Dendritic cell treated with granulocyte-macrophage colony-stimulating factor and Interleukin-4, amounts not matched to agents 40 ng/mL and 50 ng/mL, for 4 days (primary cell): ENCODE measurements at regions not wholly inside any gene's neighbourhood (a gene's known extent, or its start where the extent isn't known, plus 50 kb on each side); places are given as distances from the start of the nearest gene placed in this dataset.
"Not testable (repeated sequence)": the region's sequence is repeated elsewhere in the genome, so short reads cannot be mapped to it uniquely, and the experiment has no call there.

Source experiments
- H3K27ac Mint-ChIP-seq: one replicate; pipeline ENCODE4 v1.8.0; 2022; ENCODE audit warnings: mild to moderate bottlenecking, mixed read lengths
- H3K27me3 Mint-ChIP-seq: one replicate; pipeline ENCODE4 v1.8.0; 2022; ENCODE audit warnings: mild to moderate bottlenecking, mixed read lengths
- H3K36me3 Mint-ChIP-seq: one replicate; pipeline ENCODE4 v1.8.0; 2022; ENCODE audit warnings: low read depth, mixed read lengths
- H3K4me1 Mint-ChIP-seq: one replicate; pipeline ENCODE4 v1.8.0; 2022; ENCODE audit warnings: low read depth, mixed read lengths
- H3K4me3 Mint-ChIP-seq: one replicate; pipeline ENCODE4 v1.8.0; 2022; ENCODE audit warnings: mild to moderate bottlenecking, moderate library complexity, mixed read lengths
- H3K9me3 Mint-ChIP-seq: one replicate; pipeline ENCODE4 v1.8.0; 2022; ENCODE audit warnings: mixed read lengths
- intact Hi-C: fragments of 100-400 bp; cut with micrococcal nuclease; formaldehyde crosslinking; loops from one replicate; pipeline ENCODE4 v1.15.0; 2022

DNA sequence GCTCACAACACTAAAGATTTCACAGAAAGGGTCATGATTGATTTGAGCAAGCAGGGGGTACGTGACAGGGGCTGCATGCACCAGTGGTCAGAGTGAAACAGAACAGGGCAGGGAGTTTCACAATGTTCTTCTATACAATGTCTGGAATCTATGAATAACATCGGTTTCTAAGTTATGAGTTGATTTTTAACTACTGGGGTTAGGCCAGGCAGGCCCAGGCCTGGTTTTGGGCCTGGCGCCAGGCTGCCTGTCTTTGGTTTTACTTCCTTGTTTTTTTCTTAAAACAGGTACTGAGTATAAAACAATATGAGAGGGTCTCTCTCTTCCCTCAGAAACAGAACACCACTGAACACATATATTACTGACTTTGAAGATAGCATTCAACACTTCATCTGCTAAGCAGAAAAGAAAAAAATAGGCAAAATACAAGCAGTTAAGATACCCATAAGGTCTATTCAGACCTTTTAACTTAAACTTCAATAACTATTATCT, 355.0 kb upstream of the MAGEB16 start:
- H3K36me3 Mint-ChIP-seq, H3K4me1 Mint-ChIP-seq, intact Hi-C loops, H3K27me3 Mint-ChIP-seq, H3K4me3 Mint-ChIP-seq, H3K9me3 Mint-ChIP-seq, H3K27ac Mint-ChIP-seq: not testable (repeated sequence)

GRCh38 chrX:35444671-35445355, 353.3 kb upstream of the MAGEB16 start:
- H3K27me3 Mint-ChIP-seq: no peaks in the 10 kb centered on the region
- no peaks in the 10 kb centered on the region for H3K4me1 Mint-ChIP-seq
- H3K4me3 Mint-ChIP-seq: no peak overlapping the region
- intact Hi-C loops: no loop called here
- H3K9me3 Mint-ChIP-seq: no peaks in the 10 kb centered on the region
- H3K36me3 Mint-ChIP-seq: no peaks in the 10 kb centered on the region
- no peak overlapping the region for H3K27ac Mint-ChIP-seq

DNA sequence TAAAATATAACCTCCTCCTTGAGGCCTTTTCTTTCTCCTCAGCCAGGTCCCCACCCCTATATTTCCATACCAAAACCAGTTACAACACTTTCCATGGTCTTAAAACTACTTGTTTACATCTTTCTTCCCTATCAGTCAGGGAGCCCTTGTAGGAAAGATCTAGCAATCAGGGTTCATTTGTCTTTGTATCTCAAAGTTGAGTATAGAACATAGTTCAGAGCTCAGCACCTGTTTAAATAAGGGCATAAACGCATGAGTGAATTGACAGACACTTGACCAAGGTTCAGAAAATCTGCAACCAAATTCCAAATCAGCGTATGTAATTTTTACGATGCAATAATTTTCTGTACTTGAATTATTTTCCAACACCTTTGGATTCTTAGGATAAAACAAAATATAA, 352.2 kb upstream of the MAGEB16 start:
- Mint-ChIP-seq H3K4me1 (no peaks in the 10 kb centered on the region), H3K4me3 (no peak overlapping the region), H3K27ac (no peak overlapping the region), H3K27me3 (no peaks in the 10 kb centered on the region), H3K9me3 (no peaks in the 10 kb centered on the region), H3K36me3 (no peaks in the 10 kb centered on the region)
- intact Hi-C loops: no loop called here

DNA sequence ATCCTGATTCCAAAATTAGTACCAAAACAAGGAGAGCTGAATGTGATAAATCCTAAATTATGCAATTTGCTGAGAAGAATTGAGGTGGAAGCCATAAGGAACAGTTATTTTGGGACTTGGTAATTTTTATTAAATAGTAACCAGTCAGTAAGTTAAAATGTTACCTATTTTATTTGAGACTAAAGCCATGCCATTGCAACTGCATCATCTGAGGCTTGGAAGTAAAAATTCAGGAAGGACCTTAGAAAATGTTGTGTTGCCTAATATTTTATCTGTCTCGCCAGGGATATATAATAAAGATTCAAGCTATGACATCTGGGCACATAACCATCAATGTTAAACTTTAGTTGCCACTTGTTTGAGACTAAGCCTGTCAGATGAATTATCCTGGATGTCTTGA, 341.3 kb upstream of the MAGEB16 start:
- H3K4me3 Mint-ChIP-seq: no peak overlapping the region

DNA sequence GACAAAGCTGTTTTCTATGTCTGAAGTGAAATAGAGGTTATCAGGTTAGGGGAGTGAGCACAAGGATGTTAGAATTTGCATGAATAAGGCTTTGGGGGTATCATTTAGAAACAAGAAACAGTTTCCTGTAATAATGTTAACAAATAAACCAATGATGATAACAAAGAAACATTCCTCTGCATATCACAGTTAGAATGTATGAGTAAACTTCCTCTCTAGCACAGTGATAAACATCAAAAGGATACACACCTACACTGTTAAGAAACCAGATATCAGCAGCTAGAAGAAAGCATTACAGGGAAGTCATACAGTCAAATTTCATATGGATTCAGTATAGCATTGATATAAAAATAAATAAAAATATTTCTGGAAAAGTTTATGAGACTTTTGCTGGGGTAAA, 340.0 kb upstream of the MAGEB16 start:
- Mint-ChIP-seq H3K27ac (no peak overlapping the region), H3K4me1 (no peaks in the 10 kb centered on the region), H3K27me3 (peaks cover 4% of the 10 kb centered on the region), H3K4me3 (no peak overlapping the region), H3K9me3 (no peaks in the 10 kb centered on the region), H3K36me3 (no peaks in the 10 kb centered on the region)
- intact Hi-C loops: no loop called here

More for the DNA sequence above, 341.3 kb upstream of the MAGEB16 start:
- intact Hi-C loops: no loop called here
- Mint-ChIP-seq H3K27ac (no peak overlapping the region), H3K36me3 (no peaks in the 10 kb centered on the region), H3K27me3 (peaks cover 4% of the 10 kb centered on the region), H3K4me1 (no peaks in the 10 kb centered on the region), H3K9me3 (no peaks in the 10 kb centered on the region)

DNA sequence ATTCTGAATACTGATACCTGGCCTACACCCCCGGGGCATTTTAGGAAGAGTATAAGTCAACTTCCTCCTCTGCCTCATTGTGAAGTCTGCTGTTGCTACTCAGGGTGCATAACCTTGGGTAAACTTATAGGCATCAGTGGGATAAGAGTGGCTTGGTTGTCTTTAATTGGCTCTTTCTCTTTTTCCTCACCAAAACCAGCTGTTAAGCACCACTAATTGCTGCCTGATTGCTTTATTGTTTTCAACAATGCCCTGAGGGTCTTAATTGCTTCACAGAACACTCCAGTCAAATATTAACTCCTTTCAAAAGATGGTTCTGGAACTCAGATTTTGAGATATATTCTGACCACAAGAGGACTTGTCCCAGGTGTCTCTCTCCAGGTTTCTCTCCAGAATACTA, 337.0 kb upstream of the MAGEB16 start:
- intact Hi-C loops: no loop called here
- Mint-ChIP-seq H3K4me1 (no peaks in the 10 kb centered on the region), H3K36me3 (no peaks in the 10 kb centered on the region), H3K27ac (no peak overlapping the region), H3K9me3 (no peaks in the 10 kb centered on the region), H3K27me3 (peaks cover 3% of the 10 kb centered on the region), H3K4me3 (no peak overlapping the region)

DNA sequence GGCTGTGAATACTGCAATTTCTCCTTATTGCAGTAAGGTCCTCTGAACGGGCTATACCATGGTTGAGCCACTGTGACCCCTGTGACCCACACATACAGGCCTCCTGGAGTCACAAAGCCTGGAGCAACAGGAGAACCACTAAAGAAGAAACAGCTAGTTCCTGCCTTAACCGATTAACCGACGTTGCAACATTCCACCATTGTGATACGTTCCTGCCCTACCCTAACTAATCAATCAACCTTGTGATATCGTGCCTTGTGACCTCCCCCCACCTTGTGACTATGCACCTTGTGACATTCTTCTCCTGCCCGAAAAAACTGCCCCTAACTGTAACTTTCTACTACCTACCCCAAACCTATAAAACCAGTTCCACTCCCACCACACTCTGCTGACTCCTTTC, 301.5 kb upstream of the MAGEB16 start:
- intact Hi-C loops: not testable (repeated sequence)

GRCh38 chrX:35497453-35497852, 300.7 kb upstream of the MAGEB16 start:
- H3K4me1 Mint-ChIP-seq, intact Hi-C loops, H3K4me3 Mint-ChIP-seq, H3K9me3 Mint-ChIP-seq, H3K36me3 Mint-ChIP-seq, H3K27ac Mint-ChIP-seq: not testable (repeated sequence)
- peaks cover 31% of the 10 kb centered on the region for H3K27me3 Mint-ChIP-seq

More for the DNA sequence above, 301.5 kb upstream of the MAGEB16 start:
- H3K27ac Mint-ChIP-seq, H3K4me1 Mint-ChIP-seq, H3K4me3 Mint-ChIP-seq, H3K36me3 Mint-ChIP-seq, H3K9me3 Mint-ChIP-seq: not testable (repeated sequence)
- H3K27me3 Mint-ChIP-seq: peaks cover 34% of the 10 kb centered on the region

GRCh38 chrX:35499071-35499862, 298.9 kb upstream of the MAGEB16 start:
- H3K9me3 Mint-ChIP-seq: no peaks in the 10 kb centered on the region
- H3K36me3 Mint-ChIP-seq: no peaks in the 10 kb centered on the region
- H3K4me1 Mint-ChIP-seq: no peaks in the 10 kb centered on the region
- H3K27me3 Mint-ChIP-seq: peaks cover 29% of the 10 kb centered on the region
- H3K4me3 Mint-ChIP-seq: no peak overlapping the region
- no peak overlapping the region for H3K27ac Mint-ChIP-seq
- intact Hi-C loops: no loop called here

DNA sequence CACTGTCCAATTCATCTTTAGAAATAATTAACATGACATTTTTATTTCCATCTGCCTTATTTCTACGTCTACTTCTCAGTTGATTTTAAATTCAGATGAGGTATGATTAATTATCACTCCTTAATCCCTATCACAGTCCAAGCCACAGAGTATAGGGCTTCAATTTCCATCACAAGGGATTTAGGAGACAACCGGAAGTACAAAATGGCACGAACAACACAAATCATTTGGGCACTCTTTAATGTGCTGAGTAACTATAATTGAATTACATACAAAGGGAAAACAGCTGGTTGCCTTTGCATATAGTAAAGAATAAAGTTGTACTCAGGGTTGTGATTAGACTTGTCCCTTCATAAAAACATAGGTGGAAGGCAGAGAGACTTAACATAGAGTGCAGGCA, 290.4 kb upstream of the MAGEB16 start:
- Mint-ChIP-seq H3K27ac (no peak overlapping the region), H3K36me3 (no peaks in the 10 kb centered on the region), H3K4me1 (no peaks in the 10 kb centered on the region), H3K27me3 (peaks cover 24% of the 10 kb centered on the region), H3K9me3 (no peaks in the 10 kb centered on the region), H3K4me3 (no peak overlapping the region)
- intact Hi-C loops: no loop called here

DNA sequence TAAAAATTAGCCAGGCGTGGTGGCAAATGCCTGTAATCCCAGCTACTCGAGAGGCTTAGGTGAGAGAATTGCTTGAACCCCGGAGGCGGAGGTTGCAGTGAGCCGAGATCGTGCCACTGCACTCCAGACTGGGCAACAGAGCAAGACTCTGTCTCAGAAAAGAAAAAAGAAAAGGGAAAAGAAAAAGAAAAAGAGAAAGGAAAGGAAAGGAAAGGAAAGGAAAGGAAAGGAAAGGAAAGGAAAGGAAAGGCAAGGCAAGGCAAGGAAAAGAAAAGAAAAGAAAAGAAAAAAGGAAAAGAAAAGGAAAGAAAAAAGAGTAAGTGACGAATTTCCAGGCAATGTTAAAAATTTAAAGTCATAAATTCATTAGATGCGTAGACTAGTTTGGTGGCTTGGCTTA, 250.1 kb upstream of the MAGEB16 start:
- H3K4me1 Mint-ChIP-seq, intact Hi-C loops, H3K36me3 Mint-ChIP-seq, H3K27ac Mint-ChIP-seq, H3K4me3 Mint-ChIP-seq, H3K27me3 Mint-ChIP-seq, H3K9me3 Mint-ChIP-seq: not testable (repeated sequence)

DNA sequence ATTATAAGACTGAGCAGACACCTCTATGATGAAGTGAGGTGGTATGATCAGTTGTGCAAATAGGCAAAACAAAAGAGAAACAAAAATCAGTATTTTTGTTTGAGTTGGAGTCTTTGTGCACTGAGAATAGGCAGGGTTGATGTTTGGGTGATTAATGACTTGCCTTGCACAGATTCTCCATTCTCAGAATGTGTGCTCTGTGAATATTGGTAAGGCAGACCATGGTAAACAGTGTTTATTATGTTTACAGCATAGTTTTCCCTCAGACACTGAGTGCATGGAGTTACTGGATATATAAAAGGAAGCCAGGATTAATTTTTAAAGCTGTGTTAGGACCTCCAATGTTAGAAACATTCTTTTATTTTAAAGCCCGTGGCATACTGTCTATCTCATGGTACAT, 240.2 kb upstream of the MAGEB16 start:
- Mint-ChIP-seq H3K4me1 (no peaks in the 10 kb centered on the region), H3K27me3 (no peaks in the 10 kb centered on the region), H3K36me3 (no peaks in the 10 kb centered on the region), H3K9me3 (no peaks in the 10 kb centered on the region), H3K27ac (no peak overlapping the region), H3K4me3 (no peak overlapping the region)
- intact Hi-C loops: no loop called here

- H3K27me3 Mint-ChIP-seq: no peaks in the 10 kb centered on the region
- H3K4me3 Mint-ChIP-seq: no peak overlapping the region
- no peaks in the 10 kb centered on the region for H3K36me3 Mint-ChIP-seq
- H3K9me3 Mint-ChIP-seq: no peaks in the 10 kb centered on the region
- H3K4me1 Mint-ChIP-seq: no peaks in the 10 kb centered on the region
- intact Hi-C loops: no loop called here
- H3K27ac Mint-ChIP-seq: no peak overlapping the region
Observed at GRCh38 chrX:35561985-35562384, 236.2 kb upstream of the MAGEB16 start.

DNA sequence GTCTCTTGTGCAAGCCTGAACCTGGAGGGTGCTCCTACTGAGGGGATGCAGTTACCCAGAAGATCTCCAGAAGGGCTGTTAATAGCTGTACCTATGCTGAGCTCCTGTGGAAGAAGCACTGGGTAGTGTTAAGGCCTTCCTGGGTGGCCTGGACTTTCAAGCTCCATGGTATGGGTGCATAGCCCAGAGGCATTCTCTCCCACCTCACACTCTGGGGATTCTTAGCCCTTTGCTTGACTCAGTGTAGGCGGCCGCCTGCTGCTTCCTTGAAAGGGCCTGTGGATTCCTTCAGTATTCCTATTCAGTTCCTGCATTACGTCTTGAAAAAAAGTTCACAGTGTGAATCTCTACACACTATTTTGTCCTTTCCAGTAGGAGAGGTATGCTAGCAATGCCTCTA, 235.7 kb upstream of the MAGEB16 start:
- H3K36me3 Mint-ChIP-seq: no peaks in the 10 kb centered on the region
- H3K27me3 Mint-ChIP-seq: no peaks in the 10 kb centered on the region
- no peaks in the 10 kb centered on the region for H3K9me3 Mint-ChIP-seq
- H3K4me1 Mint-ChIP-seq: no peaks in the 10 kb centered on the region
- H3K4me3 Mint-ChIP-seq: no peak overlapping the region
- H3K27ac Mint-ChIP-seq: no peak overlapping the region
- intact Hi-C loops: no loop called here

DNA sequence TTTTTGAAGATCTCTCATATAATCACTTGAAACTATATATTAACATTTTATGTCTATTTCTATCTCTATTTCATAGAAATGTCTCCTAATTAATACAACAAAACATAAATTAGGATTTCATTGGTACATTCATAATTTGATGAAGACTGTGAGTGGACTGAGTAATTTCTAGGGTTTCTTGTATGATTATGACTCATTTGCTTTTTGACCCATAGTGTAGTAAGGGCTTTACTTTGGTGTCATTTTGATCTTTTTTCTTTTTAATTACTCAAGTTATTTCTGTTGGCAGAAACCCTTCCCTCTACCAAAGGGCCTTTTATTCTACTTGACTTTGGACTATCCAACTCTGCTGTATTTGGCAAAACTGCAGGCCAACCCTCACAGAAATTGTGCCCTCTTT, 207.9 kb upstream of the MAGEB16 start:
- no peaks in the 10 kb centered on the region for H3K4me1 Mint-ChIP-seq
- H3K4me3 Mint-ChIP-seq: no peak overlapping the region
- H3K36me3 Mint-ChIP-seq: no peaks in the 10 kb centered on the region
- H3K27ac Mint-ChIP-seq: no peak overlapping the region
- intact Hi-C loops: no loop called here
- no peaks in the 10 kb centered on the region for H3K27me3 Mint-ChIP-seq
- H3K9me3 Mint-ChIP-seq: no peaks in the 10 kb centered on the region
